ENCODE measurements at regions not wholly inside any gene's neighbourhood (a gene's known extent, or its start where the extent isn't known, plus 50 kb on each side); places are given as distances from the start of the nearest gene placed in this dataset.

GRCh38 chr20:11976966-11977365 lies 59.3 kb downstream of the BTBD3 start:
- TF ChIP-seq CREB1 (IDR thresholded peaks at IDR 0.05; ENCODE audit: low read depth) (no peak), EP300 (IDR thresholded peaks at IDR 0.05; ENCODE audit: borderline replicate concordance) (no peak), ZBTB7A (IDR thresholded peaks at IDR 0.05; ENCODE audit: low read depth) (no peak), FOXM1 (IDR thresholded peaks at IDR 0.05; ENCODE audit: borderline replicate concordance, low read depth) (no peak), TEAD4 (IDR thresholded peaks at IDR 0.05) (no peak), TCF12 (IDR thresholded peaks at IDR 0.05; ENCODE audit: low read depth) (no peak), YY1 (IDR thresholded peaks at IDR 0.05; ENCODE audit: low read depth) (no peak), USF1 (IDR thresholded peaks at IDR 0.05) (no peak), CEBPB (IDR thresholded peaks at IDR 0.05) (no peak), RAD21 (IDR thresholded peaks at IDR 0.05; ENCODE audit: low read depth) (no peak), MAX (IDR thresholded peaks at IDR 0.05) (no peak), EGR1 (IDR thresholded peaks at IDR 0.05) (no peak), NFIC (IDR thresholded peaks at IDR 0.05) (no peak), REST (IDR thresholded peaks at IDR 0.05; ENCODE audit: low read depth) (no peak)

GRCh38 chr20:11978496-11978895 lies 60.8 kb downstream of the BTBD3 start:
- no peak for TF ChIP-seq CREB1 (IDR thresholded peaks at IDR 0.05; ENCODE audit: low read depth)
- no peak for TF ChIP-seq YY1 (IDR thresholded peaks at IDR 0.05; ENCODE audit: low read depth)
- TF ChIP-seq TEAD4 (IDR thresholded peaks at IDR 0.05), result no peak
- no peak for TF ChIP-seq REST (IDR thresholded peaks at IDR 0.05; ENCODE audit: low read depth)
- no peak for TF ChIP-seq CEBPB (IDR thresholded peaks at IDR 0.05)
- TF ChIP-seq ZBTB7A (IDR thresholded peaks at IDR 0.05; ENCODE audit: low read depth), result no peak
- no peak for TF ChIP-seq MAX (IDR thresholded peaks at IDR 0.05)
- TF ChIP-seq NFIC (IDR thresholded peaks at IDR 0.05), result no peak
- TF ChIP-seq FOXM1 (IDR thresholded peaks at IDR 0.05; ENCODE audit: borderline replicate concordance, low read depth), result no peak
- TF ChIP-seq TCF12 (IDR thresholded peaks at IDR 0.05; ENCODE audit: low read depth), result no peak
- TF ChIP-seq USF1 (IDR thresholded peaks at IDR 0.05), result no peak
- TF ChIP-seq TAF1 (IDR thresholded peaks at IDR 0.05; ENCODE audit: low read depth), result no peak
- no peak for TF ChIP-seq EGR1 (IDR thresholded peaks at IDR 0.05)
- no peak for TF ChIP-seq RAD21 (IDR thresholded peaks at IDR 0.05; ENCODE audit: low read depth)
- TF ChIP-seq EP300 (IDR thresholded peaks at IDR 0.05; ENCODE audit: borderline replicate concordance), result no peak

GRCh38 chr20:11979306-11979990 lies 61.8 kb downstream of the BTBD3 start:
- TF ChIP-seq TEAD4 (IDR thresholded peaks at IDR 0.05), result no peak
- TF ChIP-seq REST (IDR thresholded peaks at IDR 0.05; ENCODE audit: low read depth), result no peak
- TF ChIP-seq USF1 (IDR thresholded peaks at IDR 0.05), result no peak
- no peak for TF ChIP-seq FOXM1 (IDR thresholded peaks at IDR 0.05; ENCODE audit: borderline replicate concordance, low read depth)
- no peak for TF ChIP-seq MAX (IDR thresholded peaks at IDR 0.05)
- TF ChIP-seq CREB1 (IDR thresholded peaks at IDR 0.05; ENCODE audit: low read depth), result no peak
- TF ChIP-seq NFIC (IDR thresholded peaks at IDR 0.05), result no peak
- TF ChIP-seq RAD21 (IDR thresholded peaks at IDR 0.05; ENCODE audit: low read depth), result no peak
- TF ChIP-seq YY1 (IDR thresholded peaks at IDR 0.05; ENCODE audit: low read depth), result no peak
- no peak for TF ChIP-seq ZBTB7A (IDR thresholded peaks at IDR 0.05; ENCODE audit: low read depth)
- TF ChIP-seq CEBPB (IDR thresholded peaks at IDR 0.05), result no peak
- TF ChIP-seq TCF12 (IDR thresholded peaks at IDR 0.05; ENCODE audit: low read depth), result no peak
- no peak for TF ChIP-seq EP300 (IDR thresholded peaks at IDR 0.05; ENCODE audit: borderline replicate concordance)
- no peak for TF ChIP-seq TAF1 (IDR thresholded peaks at IDR 0.05; ENCODE audit: low read depth)
- TF ChIP-seq EGR1 (IDR thresholded peaks at IDR 0.05), result no peak

Measured in Ishikawa (cell line).